Panc1 (cell line): ENCODE measurements at regions not wholly inside any gene's neighbourhood (a gene's known extent, or its start where the extent isn't known, plus 50 kb on each side); places are given as distances from the start of the nearest gene placed in this dataset.

Experiments
- ATAC-seq: fragments of 200-7000 bp; cut with Tn5 transposase; 2 replicates; pipeline ENCODE4 v1.9.1; 2020; ENCODE audit warnings: mild to moderate bottlenecking, moderate library complexity
- BruUV-seq: library from RNA; stranded (reverse); fragments of 400-500 nt; replicated peaks from 2 replicates; lab custom pipeline; 2021; lab: Mats Ljungman, UMichigan
- CTCF ChIA-PET: fragments of 300-600 bp; sonication (Branson Sonifier 250); formaldehyde crosslinking; loops from one replicate; lab custom pipeline; 2022; ENCODE audit warnings: antibody characterized with exemption; lab: Charles Lee
- POLR2A ChIA-PET: fragments of 300-600 bp; sonication (Branson Sonifier 250); formaldehyde crosslinking; loops from one replicate; lab custom pipeline; 2022; ENCODE audit warnings: antibody characterized with exemption; lab: Charles Lee
- DNase-seq: peaks from one replicate; pipeline ENCODE4 v3.0.0-alpha.2; 2010; ENCODE audit warnings: low read depth, low spot score
- H3K27ac ChIP-seq: 2 replicates; pipeline ENCODE4 v1.5.1; 2011; ENCODE audit warnings: mild to moderate bottlenecking, low read length, inconsistent platforms
- H3K27me3 ChIP-seq: fragments of 200-500 bp; sonication (Bioruptor generic); 2 replicates; pipeline ENCODE4 v1.6.0; 2014; ENCODE audit warnings: low read length, inconsistent platforms; ENCODE audit not compliant: control insufficient read depth, insufficient read depth
- H3K36me3 ChIP-seq: fragments of 200-500 bp; sonication (Bioruptor generic); 2 replicates; pipeline ENCODE4 v1.5.1; 2014; ENCODE audit warnings: inconsistent platforms, mild to moderate bottlenecking, low read length, moderate library complexity; ENCODE audit not compliant: control insufficient read depth, insufficient read depth
- H3K4me1 ChIP-seq: 2 replicates; pipeline ENCODE4 v1.5.1; 2011; ENCODE audit warnings: inconsistent platforms, mild to moderate bottlenecking, low read length, moderate library complexity; ENCODE audit not compliant: control insufficient read depth, insufficient read depth
- H3K4me3 ChIP-seq, 2 experiments: 2 replicates each; pipeline ENCODE4 v1.5.1; 2011 to 2012; ENCODE audit warnings: low read depth in 2 of 2, low read length in 2 of 2, mild to moderate bottlenecking in 2 of 2, inconsistent platforms in 1 of 2, moderate library complexity in 1 of 2
- H3K9me3 ChIP-seq: fragments of 200-500 bp; sonication (Bioruptor generic); 2 replicates; pipeline ENCODE4 v1.5.1; 2014; ENCODE audit warnings: low read depth, mild to moderate bottlenecking, inconsistent platforms, low read length, moderate library complexity; ENCODE audit not compliant: control insufficient read depth, insufficient read depth
- CTCF ChIP-seq: fragments of 450-650 bp; IDR thresholded peaks from 2 replicates; pipeline ENCODE4 v1.5.1; 2017; ENCODE audit warnings: mild to moderate bottlenecking
- POLR2AphosphoS5 ChIP-seq: IDR thresholded peaks from 2 replicates; pipeline ENCODE4 v1.6.1; 2012; ENCODE audit warnings: mild to moderate bottlenecking, low read depth, low read length, moderate library complexity
- REST ChIP-seq, 2 experiments: IDR thresholded peaks; 2 replicates each; pipeline ENCODE4 v1.6.1; 2011 to 2012; ENCODE audit warnings: low read depth in 2 of 2, control low read depth in 1 of 2, low read length in 1 of 2, mild to moderate bottlenecking in 1 of 2, moderate library complexity in 1 of 2; ENCODE audit not compliant: insufficient read depth in 1 of 2
- SIN3A ChIP-seq: IDR thresholded peaks from 2 replicates; pipeline ENCODE4 v1.6.1; 2012; ENCODE audit warnings: low read depth, mild to moderate bottlenecking, low read length, moderate library complexity, borderline replicate concordance; ENCODE audit not compliant: insufficient read depth
- TCF7L2 ChIP-seq: IDR thresholded peaks from 2 replicates; pipeline ENCODE4 v1.6.1; 2011; ENCODE audit warnings: mild to moderate bottlenecking, low read depth, low read length, inconsistent platforms
- in situ Hi-C: cut with HindIII; loops from 2 replicates; pipeline ENCODE4 v1.10.0; 2016; ENCODE audit warnings: low sequenced_read_pairs, low pct_unique_long_range_greater_than_20kb
- intact Hi-C: fragments of 100-400 bp; cut with micrococcal nuclease; formaldehyde crosslinking; loops from one replicate; pipeline ENCODE4 v1.10.0; 2022; ENCODE audit not compliant: unreplicated experiment

GRCh38 chr6:18725449-18725848, 338.3 kb downstream of the RNF144B start:
- intact Hi-C loops (no loop called here), in situ Hi-C loops (no loop called here)
- DNase-seq: no peak
- CTCF ChIA-PET: no interaction called here
- POLR2A ChIA-PET: no interaction called here
- Histone ChIP-seq H3K4me3 (no peak overlapping the region), H3K27ac (no peak overlapping the region), H3K27me3 (no peaks in the 10 kb centered on the region), H3K36me3 (no peaks in the 10 kb centered on the region), H3K4me1 (no peaks in the 10 kb centered on the region), H3K9me3 (no peaks in the 10 kb centered on the region)
- no TSS peak for BruUV-seq
- ATAC-seq: no peak
- TF ChIP-seq TCF7L2: no peak
- no peak for TF ChIP-seq POLR2AphosphoS5
- no peak for TF ChIP-seq CTCF
- no peak for TF ChIP-seq REST (IDR thresholded peaks at IDR 0.05; ENCODE audit: insufficient read depth in 1 of 2, low read depth in 2 of 2, low read length in 1 of 2)
- TF ChIP-seq SIN3A: no peak

GRCh38 chr6:18733921-18734550, 346.9 kb downstream of the RNF144B start:
- no peak for ATAC-seq
- DNase-seq: no peak
- Histone ChIP-seq H3K36me3 (no peaks in the 10 kb centered on the region), H3K27me3 (no peaks in the 10 kb centered on the region), H3K4me1 (no peaks in the 10 kb centered on the region), H3K9me3 (no peaks in the 10 kb centered on the region), H3K27ac (no peak overlapping the region), H3K4me3 (no peak overlapping the region)
- intact Hi-C loops (no loop called here), in situ Hi-C loops (no loop called here)
- no TSS peak for BruUV-seq
- POLR2A ChIA-PET: no interaction called here
- TF ChIP-seq SIN3A: no peak
- no peak for TF ChIP-seq POLR2AphosphoS5
- no peak for TF ChIP-seq TCF7L2
- TF ChIP-seq CTCF: no peak
- CTCF ChIA-PET: no interaction called here
